ENCODE measurements at regions not wholly inside any gene's neighbourhood (a gene's known extent, or its start where the extent isn't known, plus 50 kb on each side); places are given as distances from the start of the nearest gene placed in this dataset.

DNA sequence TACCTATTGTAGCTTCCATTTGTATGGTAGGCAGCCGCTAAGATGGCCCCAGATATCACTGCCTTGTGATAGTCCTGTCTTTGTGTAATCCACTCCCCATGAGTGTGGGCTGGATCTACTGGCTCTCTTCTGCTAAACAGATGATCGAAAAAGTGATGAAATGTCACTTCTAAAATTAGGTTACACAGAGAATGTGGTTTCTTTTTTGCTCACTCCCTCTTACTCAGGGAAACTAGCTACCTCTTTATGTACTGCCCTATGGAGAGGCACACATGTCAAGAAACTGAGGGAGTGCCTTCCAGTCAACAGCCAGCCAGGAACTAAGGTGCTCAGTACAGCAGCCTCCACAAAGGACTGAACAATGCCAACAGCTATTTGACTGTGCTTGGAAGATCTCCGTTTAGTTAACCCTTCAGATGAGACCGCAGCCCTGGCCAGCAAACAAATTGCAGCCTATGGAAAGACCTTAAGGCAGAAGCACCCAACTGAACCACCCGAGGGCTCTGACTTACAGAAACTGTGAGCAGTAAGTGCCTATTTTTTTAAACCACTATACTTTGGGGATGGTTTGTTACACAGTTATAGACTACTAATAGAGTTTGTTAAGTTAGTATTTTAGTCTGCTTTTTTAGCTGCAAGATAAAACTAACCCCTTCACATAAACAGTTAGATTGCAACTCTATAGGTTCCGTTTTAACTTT, 113.2 kb upstream of the MAF start:
- DNase-seq (ENCODE audit: low read depth), result no peak

DNA sequence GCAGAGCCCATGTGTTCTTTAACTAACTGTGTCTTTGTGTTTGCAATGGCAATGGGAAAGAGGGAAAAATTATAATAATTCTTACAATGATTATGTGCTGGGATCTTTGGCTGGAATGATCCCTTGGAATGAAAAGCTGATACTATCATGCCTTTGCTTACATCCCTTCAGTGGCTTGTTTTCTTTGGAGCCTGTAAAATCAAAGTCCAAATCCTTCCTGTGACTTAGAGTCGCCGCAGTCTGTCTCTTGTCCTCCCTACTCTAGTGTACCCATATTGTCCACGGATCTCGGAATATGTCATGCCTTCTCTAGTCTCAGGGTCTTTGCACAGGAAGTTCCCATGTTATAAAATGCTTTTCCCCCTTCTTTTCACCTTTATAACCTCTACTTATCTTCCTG, 111.7 kb upstream of the MAF start:
- DNase-seq (ENCODE audit: low read depth), result no peak

- no peak for DNase-seq (ENCODE audit: low read depth)
These were observed 107.3 kb upstream of the MAF start for GRCh38 chr16:79707876-79708275.

- no peak for DNase-seq (ENCODE audit: low read depth)
These were observed 102.5 kb upstream of the MAF start for GRCh38 chr16:79703066-79703465.

- no peak for DNase-seq (ENCODE audit: low read depth)
These were observed 97.8 kb upstream of the MAF start for GRCh38 chr16:79698341-79698753.

- no peak for DNase-seq (ENCODE audit: low read depth)
These were observed 97.1 kb upstream of the MAF start for GRCh38 chr16:79697562-79698112.

DNA sequence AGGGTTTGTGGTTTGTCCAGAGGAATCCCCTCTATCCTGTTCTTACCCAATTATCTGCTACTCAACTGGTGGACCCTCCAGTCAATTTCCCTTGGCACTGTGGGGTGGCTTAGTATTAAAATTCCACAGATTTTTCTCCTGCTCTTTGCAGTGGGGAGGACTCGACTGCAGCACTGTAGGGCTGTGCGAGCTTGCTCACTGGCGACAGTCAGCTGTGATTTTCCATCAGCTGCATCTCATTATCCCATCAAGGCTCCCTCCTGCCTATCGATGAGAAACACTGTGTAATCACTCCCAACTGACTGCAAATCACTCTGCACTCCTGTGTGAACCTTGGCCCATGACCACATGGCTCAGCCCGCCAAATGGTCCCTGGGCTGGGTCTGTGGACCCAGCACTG, 90.5 kb upstream of the MAF start:
- DNase-seq (ENCODE audit: low read depth), result no peak

GRCh38 chr16:79690159-79690558, 89.6 kb upstream of the MAF start:
- DNase-seq (ENCODE audit: low read depth), result no peak

DNA sequence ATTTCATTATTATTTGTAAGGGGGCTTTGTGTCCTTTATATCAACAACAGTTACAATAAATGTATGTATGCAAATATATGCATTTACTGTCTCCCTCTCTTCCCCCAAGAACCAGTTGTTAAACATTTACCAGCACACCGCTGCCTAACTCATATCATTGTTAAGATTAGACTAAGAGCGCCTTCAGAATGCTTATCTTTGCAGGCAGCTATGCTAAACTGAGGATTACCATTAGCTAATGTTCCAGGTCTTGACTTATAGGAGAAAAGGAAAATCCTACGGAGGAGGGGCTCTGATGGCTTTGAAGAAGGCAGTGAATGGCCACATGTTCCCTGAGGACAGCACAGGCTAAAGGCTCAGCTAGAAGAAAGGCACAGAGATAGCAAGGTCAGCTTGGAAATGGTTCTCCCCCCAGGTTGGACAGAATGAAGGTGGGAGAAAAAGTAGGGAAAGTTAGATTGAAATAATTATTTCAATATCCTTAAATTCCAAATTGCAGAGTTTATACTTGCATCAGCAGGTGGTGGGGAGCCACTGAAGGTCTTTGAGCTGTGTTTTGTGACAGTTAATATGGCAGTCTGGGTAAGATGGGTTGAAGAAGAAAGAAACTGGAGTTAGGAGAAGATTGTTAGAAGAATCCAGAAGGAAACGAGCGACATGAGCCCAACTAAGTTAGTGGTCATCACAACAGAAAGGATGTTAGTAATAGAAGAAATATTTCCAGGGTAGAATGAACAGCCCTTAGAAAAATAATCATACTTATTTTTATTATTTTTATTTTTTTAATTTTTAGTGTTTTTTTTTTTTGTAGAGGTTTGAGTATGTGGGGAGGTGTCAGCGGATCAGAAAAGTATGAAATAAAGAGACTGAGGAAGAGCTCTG, 87.0 kb upstream of the MAF start:
- DNase-seq (ENCODE audit: low read depth), result no peak

DNA sequence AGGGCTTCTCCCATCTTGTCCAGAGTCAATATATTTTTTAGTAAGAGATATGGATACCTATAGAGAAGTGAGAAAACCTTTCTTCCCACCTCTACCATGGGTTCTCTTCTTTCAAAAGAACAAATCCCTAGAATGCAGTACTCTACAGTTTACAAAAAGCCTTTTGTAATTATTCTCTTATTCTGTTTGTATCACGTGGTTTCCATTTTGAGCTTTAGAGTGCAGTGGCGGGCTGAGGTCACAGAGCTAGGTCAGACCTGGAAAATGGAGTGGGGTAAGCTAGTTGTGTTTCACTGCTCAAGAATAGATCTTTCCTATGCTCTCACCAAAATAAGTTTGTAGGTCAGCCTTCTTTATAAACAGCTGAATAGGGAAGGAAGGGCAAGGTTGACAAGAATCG, 85.3 kb upstream of the MAF start:
- no peak for DNase-seq (ENCODE audit: low read depth)

DNA sequence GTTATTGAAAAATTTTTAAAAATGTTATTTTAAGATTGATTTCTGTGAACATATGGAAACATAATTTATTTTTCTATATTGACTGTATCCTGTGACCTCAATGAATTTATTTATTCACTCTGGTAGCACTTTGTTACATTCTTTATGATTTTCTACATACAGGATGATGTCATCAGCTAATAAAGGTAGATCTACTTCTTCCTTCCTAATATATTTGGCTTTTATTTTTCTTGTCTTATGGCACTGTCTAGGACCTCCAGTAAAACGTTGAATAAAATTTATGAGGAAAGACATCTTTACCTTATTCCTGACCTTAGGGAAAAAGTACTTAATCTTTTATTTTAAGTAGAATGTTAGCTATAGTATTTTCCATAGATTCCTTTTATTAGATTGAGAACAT, 78.8 kb upstream of the MAF start:
- DNase-seq (ENCODE audit: low read depth), result no peak

GRCh38 chr16:79677799-79678530, 77.4 kb upstream of the MAF start:
- DNase-seq (ENCODE audit: low read depth), result no peak

DNA sequence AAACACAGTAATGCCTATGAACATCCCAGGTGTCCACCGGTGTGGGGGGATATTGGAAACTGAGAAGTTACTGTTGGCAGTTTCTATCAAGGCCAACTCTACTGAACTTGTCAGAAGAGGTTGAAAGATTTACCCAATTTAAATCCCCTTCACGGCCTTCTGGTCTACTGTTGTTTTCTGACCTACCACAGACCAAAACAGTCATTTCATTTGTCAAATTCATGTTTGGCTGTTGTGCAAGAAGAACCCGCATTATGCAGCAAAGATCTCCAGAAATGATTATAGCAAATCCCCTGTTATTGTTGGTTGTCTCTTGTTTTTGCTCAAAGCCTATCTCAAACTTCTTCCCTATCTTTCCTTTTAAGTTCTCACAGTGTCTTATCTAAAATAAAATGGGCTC, 73.1 kb upstream of the MAF start:
- DNase-seq (ENCODE audit: low read depth), result no peak

GRCh38 chr16:79672524-79672923, 72.0 kb upstream of the MAF start:
- DNase-seq (ENCODE audit: low read depth), result no peak

- DNase-seq (ENCODE audit: low read depth), result no peak
These were observed 68.0 kb upstream of the MAF start for GRCh38 chr16:79668502-79668901.

DNA sequence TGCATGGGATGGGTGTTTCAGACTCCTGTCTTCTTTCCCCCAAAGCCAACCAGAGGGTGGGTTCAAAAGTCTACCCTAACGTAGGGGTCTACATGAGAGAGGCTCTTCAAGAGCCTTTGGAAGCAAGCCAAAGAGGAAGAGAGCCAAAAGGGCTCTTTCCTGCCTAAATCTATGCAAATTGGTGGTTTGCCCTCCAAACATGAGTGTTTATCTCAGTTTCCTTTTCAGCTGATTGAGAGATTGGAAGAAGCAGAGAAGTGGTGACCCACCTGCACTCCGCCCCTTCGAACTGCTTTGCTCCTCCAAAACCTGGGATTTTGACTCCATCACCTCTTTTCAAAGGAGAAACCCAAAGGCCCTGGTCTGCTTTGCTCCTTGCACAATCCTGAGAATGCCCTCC, 65.4 kb upstream of the MAF start:
- DNase-seq (ENCODE audit: low read depth), result no peak

DNA sequence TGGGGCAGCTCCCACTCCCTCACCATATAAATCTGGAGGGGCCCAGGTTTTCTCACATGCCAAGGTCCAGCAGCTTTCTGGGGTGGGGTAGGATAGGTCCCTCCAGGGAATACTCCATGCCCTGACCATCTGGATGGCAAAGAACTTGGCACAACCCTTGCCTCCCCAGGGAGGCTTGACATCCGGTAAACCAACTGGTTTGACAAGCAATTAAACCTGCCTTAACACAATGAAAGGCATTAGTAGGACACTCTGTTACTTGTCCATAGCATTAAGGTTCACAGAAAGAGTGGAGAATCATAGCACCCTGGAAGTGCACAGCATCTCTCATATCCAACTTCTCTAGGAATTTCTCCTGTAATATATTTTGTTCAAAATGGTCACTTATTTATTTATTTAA, 63.9 kb upstream of the MAF start:
- no peak for DNase-seq (ENCODE audit: low read depth)

DNA sequence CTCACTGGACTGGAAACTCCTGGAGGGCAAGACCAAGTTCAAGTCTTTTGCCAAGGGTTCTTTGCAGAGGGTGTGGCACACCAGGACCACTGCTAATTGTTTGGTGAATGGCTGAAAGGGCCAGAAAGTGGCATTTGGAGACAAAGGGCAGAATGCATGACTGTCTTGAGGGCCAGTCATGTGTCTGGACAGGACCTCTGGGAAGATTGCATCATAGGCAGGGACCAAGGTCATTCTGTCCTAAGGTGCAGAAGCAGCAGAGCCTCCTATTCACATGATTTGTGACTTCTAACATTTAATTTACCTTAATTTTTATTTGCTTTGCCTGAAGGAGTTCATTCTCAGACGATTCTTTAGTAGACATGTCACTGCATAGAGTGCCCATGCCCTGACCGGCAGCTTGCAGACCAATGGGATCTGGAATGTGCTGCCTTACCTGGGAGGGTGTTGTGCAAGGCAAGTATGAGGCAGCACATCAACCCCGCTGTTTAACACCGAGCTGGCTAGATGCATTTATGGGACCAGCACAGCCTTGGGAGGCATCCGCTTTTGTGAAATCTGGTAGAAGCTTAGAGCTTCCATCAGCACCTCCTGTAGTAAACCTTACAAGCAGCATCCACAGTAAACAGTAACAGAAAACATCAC, 62.3 kb upstream of the MAF start:
- DNase-seq (ENCODE audit: low read depth), result no peak

- DNase-seq (ENCODE audit: low read depth), result no peak
These were observed 61.6 kb upstream of the MAF start for GRCh38 chr16:79662122-79662521.

GRCh38 chr16:79661578-79661977, 61.0 kb upstream of the MAF start:
- no peak for DNase-seq (ENCODE audit: low read depth)

- no peak for DNase-seq (ENCODE audit: low read depth)
These were observed 58.8 kb upstream of the MAF start for GRCh38 chr16:79659344-79659743.

Data from T follicular helper cell (primary cell).